Bronchial epithelial cell (primary cell): ENCODE measurements at regions not wholly inside any gene's neighbourhood (a gene's known extent, or its start where the extent isn't known, plus 50 kb on each side); places are given as distances from the start of the nearest gene placed in this dataset.

ENCODE experiments used
- DNase-seq: peaks from one replicate; pipeline ENCODE4 v3.0.0-alpha.2; 2010; ENCODE audit warnings: low read depth
- FAIRE-seq: peaks from 2 replicates; lab custom pipeline; 2011; peaks lifted over from hg19 to GRCh38; lab: Jason Lieb, UNC
- H3K27me3 ChIP-seq: 2 replicates; pipeline ENCODE4 v1.5.1; 2011; ENCODE audit warnings: low read length; ENCODE audit not compliant: control insufficient read depth, insufficient read depth
- H3K36me3 ChIP-seq: 2 replicates; pipeline ENCODE4 v1.5.1; 2011; ENCODE audit warnings: low read length; ENCODE audit not compliant: control insufficient read depth, insufficient read depth
- H3K4me3 ChIP-seq: 2 replicates; pipeline ENCODE4 v1.5.1; 2011; ENCODE audit warnings: mild to moderate bottlenecking, low read depth, low read length, control low read depth
- TF ChIP-seq, protein P1 (sequence below): IDR thresholded peaks from 2 replicates; pipeline ENCODE4 v1.5.1; 2011; ENCODE audit warnings: mild to moderate bottlenecking, moderate library complexity, low read length, control low read depth, inconsistent platforms; ENCODE audit not compliant: insufficient read depth, severe bottlenecking

DNA sequence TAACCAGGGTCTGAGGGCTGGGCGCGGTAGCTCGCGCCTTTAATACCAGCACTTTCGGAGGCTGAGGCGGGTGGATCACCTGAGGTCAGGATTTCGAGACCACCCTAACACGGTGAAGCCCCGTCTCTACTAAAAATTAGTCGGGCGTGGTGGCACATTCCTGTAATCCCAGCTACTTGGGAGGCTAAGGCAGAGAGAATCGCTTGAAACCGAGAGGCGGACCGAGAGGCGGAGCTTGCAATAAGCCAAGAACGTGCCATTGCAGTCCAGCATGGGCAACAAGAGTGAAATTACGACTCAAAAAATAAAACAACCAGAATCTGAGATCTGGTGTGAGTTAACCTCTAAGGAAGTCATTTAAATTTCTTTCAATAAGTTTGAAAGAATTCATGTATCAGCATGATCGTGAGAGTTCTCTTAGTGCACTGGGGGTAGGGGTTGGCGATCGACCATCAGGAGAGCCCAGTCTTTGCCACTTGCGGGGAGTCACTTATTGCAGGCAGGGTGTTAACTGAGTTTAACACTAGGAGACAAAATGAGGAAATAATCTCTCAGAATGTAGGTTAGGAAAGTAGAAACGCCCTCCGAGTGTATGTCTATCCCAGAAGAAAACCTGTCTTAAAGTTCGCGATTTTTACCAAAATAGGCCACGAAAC lies 206.5 kb upstream of the ZNF184 start:
- peaks cover 4% of the 10 kb centered on the region for H3K27me3 ChIP-seq
- FAIRE-seq (no peak), DNase-seq (peak; percentile 9)
- TF ChIP-seq, protein P1, sequence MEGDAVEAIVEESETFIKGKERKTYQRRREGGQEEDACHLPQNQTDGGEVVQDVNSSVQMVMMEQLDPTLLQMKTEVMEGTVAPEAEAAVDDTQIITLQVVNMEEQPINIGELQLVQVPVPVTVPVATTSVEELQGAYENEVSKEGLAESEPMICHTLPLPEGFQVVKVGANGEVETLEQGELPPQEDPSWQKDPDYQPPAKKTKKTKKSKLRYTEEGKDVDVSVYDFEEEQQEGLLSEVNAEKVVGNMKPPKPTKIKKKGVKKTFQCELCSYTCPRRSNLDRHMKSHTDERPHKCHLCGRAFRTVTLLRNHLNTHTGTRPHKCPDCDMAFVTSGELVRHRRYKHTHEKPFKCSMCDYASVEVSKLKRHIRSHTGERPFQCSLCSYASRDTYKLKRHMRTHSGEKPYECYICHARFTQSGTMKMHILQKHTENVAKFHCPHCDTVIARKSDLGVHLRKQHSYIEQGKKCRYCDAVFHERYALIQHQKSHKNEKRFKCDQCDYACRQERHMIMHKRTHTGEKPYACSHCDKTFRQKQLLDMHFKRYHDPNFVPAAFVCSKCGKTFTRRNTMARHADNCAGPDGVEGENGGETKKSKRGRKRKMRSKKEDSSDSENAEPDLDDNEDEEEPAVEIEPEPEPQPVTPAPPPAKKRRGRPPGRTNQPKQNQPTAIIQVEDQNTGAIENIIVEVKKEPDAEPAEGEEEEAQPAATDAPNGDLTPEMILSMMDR, result no peak
- H3K36me3 ChIP-seq, result no peaks in the 10 kb centered on the region
- H3K4me3 ChIP-seq, result peak overlapping the region; percentile 10

DNA sequence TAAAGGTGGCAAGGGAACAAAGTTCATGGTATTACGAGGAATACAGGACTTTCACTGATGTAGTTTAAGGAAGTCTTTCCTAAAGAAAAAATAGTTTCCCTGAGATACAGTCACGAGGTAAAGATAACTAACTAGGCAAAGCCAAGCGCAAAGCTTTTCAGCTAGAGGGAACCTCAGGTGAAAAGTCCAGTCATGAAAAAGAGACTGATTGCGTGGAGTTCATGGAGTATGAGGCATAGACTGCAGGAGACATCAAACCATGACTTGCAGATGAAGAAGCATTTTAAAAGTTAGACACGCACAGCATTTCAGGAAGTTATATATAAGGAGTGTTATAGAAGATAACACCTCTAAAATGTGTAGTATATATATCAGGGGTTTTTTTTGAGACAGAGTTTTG lies 205.6 kb upstream of the ZNF184 start:
- FAIRE-seq (no peak), DNase-seq (no peak)
- Histone ChIP-seq H3K27me3 (peaks cover 4% of the 10 kb centered on the region), H3K36me3 (no peaks in the 10 kb centered on the region), H3K4me3 (no peak overlapping the region)
- TF ChIP-seq, protein P1, result no peak

DNA sequence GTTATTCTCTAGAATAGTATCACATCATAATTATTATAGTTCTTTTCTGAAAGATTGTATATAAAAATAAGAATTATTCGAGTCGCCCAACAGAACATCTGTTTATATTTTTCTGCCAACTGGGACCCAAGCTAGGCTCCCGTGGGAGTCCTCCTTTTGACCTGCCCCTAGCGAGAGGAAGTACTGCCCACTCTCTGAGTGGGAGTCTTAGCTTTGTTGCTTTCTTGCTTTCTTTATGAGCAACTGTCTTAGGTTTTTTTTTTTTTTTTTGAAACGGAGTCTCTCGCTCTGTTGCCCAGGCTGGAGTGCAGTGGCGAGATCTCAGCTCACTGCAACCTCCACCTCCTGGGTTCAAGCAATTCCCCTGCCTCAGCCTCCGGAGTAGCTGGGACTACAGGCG lies 202.0 kb upstream of the ZNF184 start:
- H3K36me3 ChIP-seq, result no peaks in the 10 kb centered on the region
- H3K27me3 ChIP-seq, result peaks cover under 1% of the 10 kb centered on the region

DNA sequence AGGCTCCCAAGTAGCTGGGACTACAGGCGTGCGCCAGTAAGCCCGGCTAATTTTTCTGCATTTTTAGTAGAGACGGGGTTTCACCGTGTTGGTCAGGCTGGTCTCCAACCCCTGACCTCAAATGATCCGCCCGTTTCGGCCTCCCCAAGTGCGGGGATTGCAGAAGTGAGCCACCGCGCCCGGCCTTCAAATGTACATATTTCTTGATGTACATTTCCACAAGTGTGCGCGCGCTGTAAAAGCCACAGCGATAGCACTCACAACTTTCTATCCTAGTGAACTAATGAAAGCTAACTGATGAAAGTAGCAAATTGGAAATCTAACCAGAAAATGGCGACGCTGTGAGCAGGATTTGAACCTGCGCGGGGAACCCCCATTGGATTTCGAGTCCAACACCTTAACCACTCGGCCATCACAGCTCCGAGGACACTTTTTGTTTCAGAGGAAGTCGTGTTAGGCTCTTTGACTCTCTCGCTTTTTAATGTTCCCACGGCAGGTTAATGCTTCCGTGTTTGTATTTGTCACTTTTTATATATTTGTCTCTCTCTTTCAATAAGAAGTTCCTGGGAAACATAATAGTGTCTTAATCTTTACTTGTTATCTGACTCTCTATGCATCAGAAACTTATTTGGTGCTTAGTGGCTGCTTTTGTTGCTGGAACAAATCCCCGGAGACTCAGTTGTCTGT lies 199.4 kb upstream of the ZNF184 start:
- TF ChIP-seq, protein P1, result no peak
- peak; percentile 78 for DNase-seq
- Histone ChIP-seq H3K36me3 (no peaks in the 10 kb centered on the region), H3K27me3 (no peaks in the 10 kb centered on the region), H3K4me3 (peak overlapping the region; percentile 24)
- FAIRE-seq, result no peak

More for the DNA sequence above, 202.0 kb upstream of the ZNF184 start:
- TF ChIP-seq, protein P1, result no peak
- DNase-seq, result no peak
- FAIRE-seq, result no peak
- no peak overlapping the region for H3K4me3 ChIP-seq

DNA sequence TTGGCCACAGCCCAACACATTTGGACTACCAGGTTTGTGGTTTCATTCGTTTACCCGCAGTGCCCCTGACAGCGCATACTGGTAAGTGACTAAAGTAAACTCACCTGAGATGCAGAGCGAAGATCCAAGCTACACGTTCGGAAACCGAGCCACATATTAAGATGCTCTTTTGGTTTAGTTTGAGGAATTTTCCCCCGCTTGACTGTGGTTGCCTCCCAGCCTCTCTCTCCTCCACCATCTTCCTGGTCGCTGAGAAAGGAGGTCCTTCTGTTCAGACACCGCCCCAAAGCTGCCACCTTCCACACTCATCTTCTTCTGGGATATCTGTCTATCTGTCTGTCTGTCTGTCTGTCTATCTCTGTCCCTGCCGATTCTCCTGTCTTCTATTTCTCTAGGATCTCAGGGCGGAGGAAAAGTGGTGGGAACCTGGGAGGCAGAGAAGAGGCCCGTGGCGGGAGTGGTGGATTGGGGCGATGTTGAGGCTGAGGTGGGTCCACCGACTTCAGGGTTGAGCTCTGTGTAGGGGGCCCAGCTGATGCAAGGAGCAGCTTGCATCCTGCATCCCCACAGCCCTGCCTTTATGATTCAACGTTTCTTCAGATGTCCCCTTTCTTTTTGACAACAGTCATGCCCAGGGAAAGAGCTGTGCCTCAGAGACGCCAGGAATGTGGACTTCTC lies 196.9 kb upstream of the ZNF184 start:
- Histone ChIP-seq H3K27me3 (no peaks in the 10 kb centered on the region), H3K36me3 (no peaks in the 10 kb centered on the region), H3K4me3 (peak overlapping the region; percentile 18)
- no peak for FAIRE-seq
- DNase-seq, result no peak
- TF ChIP-seq, protein P1, result no peak
